ENCODE measurements at regions not wholly inside any gene's neighbourhood (a gene's known extent, or its start where the extent isn't known, plus 50 kb on each side); places are given as distances from the start of the nearest gene placed in this dataset.

DNA sequence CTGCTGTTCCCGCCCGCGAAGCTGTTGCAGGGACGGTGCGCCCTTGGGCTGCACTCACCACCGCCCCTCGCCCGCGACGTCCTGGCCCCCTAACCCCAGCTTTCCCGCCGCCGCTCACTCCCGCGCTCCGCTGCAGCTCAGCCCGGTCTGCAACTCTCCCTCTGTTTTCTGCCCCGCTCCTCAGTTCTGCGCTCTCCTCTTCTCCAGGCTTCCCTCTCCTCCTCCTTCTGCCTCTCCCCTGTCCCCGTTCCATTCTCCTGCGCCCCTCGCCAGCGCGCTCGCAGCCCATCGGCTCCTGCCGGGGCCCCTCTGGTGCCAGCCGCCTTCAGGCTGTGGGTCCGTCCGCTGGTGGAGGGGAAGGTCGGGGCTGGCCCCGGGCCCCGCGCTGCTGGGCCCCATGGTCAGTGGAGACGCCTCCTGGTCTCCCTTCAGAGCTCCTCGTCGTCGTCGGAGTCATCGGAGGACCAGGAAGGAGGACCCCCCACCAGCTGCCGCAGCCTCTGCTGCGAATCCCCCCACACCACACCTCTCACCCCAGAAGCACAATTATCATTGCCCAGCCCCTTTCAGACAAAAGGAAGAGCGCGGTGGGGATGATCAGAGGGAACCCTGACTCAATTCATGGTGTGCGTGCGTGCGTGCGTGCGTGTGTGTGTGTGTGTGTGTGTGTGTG lies 223.2 kb upstream of the FOXF1 start:
- H3K27ac ChIP-seq, result no peak overlapping the region
- TF ChIP-seq, protein P1, sequence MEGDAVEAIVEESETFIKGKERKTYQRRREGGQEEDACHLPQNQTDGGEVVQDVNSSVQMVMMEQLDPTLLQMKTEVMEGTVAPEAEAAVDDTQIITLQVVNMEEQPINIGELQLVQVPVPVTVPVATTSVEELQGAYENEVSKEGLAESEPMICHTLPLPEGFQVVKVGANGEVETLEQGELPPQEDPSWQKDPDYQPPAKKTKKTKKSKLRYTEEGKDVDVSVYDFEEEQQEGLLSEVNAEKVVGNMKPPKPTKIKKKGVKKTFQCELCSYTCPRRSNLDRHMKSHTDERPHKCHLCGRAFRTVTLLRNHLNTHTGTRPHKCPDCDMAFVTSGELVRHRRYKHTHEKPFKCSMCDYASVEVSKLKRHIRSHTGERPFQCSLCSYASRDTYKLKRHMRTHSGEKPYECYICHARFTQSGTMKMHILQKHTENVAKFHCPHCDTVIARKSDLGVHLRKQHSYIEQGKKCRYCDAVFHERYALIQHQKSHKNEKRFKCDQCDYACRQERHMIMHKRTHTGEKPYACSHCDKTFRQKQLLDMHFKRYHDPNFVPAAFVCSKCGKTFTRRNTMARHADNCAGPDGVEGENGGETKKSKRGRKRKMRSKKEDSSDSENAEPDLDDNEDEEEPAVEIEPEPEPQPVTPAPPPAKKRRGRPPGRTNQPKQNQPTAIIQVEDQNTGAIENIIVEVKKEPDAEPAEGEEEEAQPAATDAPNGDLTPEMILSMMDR (conservative IDR thresholded peaks at IDR 0.05), result no peak
- TF ChIP-seq ZFX (IDR thresholded peaks at IDR 0.05), result no peak

DNA sequence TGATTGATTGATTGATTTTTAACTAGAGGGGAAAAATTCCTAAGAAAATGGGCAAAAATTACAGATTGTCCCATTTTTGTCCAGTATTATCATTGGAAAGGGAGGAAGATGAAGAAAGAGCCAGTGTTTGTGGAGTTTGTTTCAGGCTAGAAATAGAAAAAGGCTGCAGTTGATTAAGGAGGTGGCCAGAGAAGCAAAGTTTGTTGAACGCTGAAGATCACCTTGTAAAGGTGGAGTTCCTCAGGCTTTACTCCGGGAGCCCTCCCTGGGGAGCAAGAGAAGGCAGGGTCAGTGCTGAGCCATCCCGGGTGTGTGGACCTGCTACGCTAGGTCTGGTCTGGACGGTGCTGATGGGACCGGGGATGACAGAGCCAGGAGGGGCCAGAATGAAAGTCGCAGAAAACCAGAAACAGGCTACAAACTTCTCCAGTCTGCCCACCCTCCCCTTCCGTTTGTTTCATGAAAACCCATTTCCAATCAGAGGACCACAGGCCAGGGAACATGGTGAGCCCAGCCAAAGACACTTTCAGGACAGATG lies 222.6 kb upstream of the FOXF1 start:
- no peak overlapping the region for H3K27ac ChIP-seq
- no peak for TF ChIP-seq ZFX (IDR thresholded peaks at IDR 0.05)
- TF ChIP-seq, protein P1 (conservative IDR thresholded peaks at IDR 0.05), result no peak

DNA sequence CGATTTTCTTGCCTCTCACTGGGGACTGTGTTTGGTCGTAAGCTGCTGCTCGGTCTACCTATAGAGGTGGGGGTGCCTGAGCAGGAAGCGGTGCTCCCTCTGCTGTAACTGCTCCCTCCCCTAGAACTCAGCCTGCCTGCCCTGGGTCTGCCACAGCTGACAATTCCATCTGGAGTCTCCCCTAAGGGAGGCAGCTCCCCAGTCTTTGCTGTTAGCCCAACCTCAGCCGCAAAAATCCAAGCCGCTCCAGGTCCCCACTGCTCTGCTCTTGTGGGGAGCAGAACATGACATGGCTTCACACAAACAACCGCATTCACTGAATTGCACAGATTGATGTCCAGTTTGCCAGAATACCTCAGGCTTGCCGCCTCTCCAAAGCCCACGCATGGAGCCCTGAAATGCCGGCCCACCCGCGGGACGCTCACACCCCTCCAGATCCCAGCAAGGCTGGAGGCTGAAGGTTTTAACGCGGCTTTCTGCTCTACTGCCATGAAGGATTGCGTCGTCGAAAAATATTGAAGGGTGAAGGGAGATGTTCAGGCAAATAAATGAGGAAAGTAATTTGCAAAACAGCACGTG lies 221.5 kb upstream of the FOXF1 start:
- TF ChIP-seq ZFX (IDR thresholded peaks at IDR 0.05), result no peak
- TF ChIP-seq, protein P1 (conservative IDR thresholded peaks at IDR 0.05), result no peak

DNA sequence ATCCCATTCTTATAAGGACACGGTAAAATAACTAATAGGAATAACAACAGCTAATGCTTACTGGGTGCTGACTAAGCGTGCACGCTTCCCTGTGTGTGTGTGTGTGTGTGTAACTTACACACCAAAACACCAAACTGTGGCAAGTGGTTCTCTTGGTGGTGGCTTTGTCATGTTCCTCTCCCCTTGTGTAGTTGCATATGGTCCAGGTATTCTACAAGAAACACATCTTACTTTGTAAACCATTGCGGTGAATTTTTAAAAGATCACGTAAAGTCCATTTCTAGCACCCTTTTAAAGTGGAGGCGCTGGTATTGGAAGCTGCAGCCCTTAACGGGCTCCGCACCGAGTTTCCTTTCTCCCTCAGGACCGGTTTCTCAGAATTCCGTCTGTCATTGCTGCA lies 221.0 kb upstream of the FOXF1 start:
- TF ChIP-seq, protein P1 (conservative IDR thresholded peaks at IDR 0.05), result no peak
- TF ChIP-seq ZFX (IDR thresholded peaks at IDR 0.05), result no peak
- H3K27ac ChIP-seq, result no peak overlapping the region

More for the DNA sequence above, 221.5 kb upstream of the FOXF1 start:
- no peak overlapping the region for H3K27ac ChIP-seq

DNA sequence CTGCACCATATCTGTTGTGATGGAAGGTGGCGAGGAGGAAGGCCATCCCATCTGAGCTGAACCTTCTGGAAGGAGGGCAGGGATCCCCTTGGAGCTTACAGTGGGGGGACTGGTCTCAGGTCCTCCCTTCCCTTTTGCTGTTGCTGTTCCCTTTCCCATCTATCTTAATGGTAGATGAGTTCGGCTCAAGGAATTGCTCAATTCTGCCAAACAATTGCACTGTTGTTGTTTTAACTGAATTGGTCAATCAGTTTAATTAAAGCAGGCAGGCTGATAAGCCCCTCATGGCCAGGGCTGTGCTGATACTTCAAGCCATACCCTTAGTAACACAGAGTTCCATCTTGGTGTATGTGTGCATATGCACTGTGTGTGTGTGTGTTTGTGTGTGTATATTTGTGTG lies 220.4 kb upstream of the FOXF1 start:
- H3K27ac ChIP-seq, result no peak overlapping the region
- TF ChIP-seq ZFX (IDR thresholded peaks at IDR 0.05), result no peak
- TF ChIP-seq, protein P1 (conservative IDR thresholded peaks at IDR 0.05), result no peak

DNA sequence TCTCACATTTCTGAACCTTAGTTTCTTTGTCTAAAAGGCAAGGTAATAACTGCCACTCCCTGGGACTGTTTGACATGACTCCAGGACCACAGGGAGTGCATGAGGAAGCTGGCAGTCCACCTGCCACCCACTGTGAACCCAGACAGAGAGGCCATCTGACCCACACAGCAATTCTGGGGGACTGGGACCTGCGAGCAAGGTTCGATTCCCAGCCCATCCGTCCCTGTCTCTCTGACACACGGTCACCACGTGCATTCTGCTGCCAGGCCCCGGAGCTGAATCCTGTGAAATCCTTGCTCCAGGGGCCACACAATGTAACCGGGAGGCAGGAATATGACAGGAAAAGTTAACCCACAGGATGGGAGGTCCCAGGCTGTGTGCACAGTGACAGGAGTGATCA lies 218.8 kb upstream of the FOXF1 start:
- no peak for TF ChIP-seq ZFX (IDR thresholded peaks at IDR 0.05)
- TF ChIP-seq, protein P1 (conservative IDR thresholded peaks at IDR 0.05), result no peak
- no peak overlapping the region for H3K27ac ChIP-seq

DNA sequence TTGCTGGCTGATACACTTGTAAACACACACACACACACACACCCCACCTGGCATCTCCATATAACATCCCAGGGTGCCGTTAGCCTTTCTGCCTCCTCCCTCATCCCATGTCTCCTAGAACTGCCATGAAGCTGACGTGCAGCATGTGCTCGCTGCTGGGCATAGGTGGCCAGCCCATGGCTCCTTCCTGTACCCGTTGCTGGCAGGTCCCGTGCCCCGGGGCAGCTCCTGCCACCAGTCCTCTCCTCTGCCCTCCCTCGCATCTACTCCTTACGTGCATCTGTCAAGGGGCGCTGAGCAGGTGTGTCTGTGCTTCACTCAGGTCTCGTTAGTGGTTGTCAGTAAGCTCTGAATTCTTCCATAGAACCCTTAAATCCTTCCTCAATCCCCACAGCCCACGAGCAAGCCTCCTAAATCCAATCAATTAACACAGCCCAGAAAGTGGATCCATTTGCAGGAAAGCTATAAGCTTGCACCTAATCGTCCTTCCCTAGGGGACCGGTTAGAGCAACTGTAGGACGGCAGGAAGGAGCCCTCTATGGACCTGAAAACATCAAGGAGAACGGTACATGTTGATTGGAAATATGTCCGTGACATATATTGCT lies 218.1 kb upstream of the FOXF1 start:
- TF ChIP-seq ZFX (IDR thresholded peaks at IDR 0.05), result no peak
- no peak overlapping the region for H3K27ac ChIP-seq

Data from C4-2B (cell line).